Right renal cortex interstitium (tissue), 3 donors: ENCODE measurements at regions not wholly inside any gene's neighbourhood (a gene's known extent, or its start where the extent isn't known, plus 50 kb on each side); places are given as distances from the start of the nearest gene placed in this dataset.

Experiments
- DNase-seq, 3 donors: peaks; one replicate each; pipeline ENCODE4 v3.0.0-alpha.2; 2013; ENCODE audit warnings: low read depth in 3 of 3, low spot score in 2 of 3

GRCh38 chr21:28671549-28672195, 321.0 kb downstream of the LTN1 start:
- no peak for DNase-seq

GRCh38 chr21:28669971-28670653, 322.6 kb downstream of the LTN1 start:
- DNase-seq, result no peak

GRCh38 chr21:28669321-28669720, 323.4 kb downstream of the LTN1 start:
- DNase-seq, result no peak

GRCh38 chr21:28663754-28664153, 328.9 kb downstream of the LTN1 start:
- no peak for DNase-seq

- DNase-seq, result no peak
These were observed 329.5 kb downstream of the LTN1 start for GRCh38 chr21:28663111-28663693.

- DNase-seq, result no peak
These were observed 335.1 kb downstream of the LTN1 start for GRCh38 chr21:28657566-28657965.

GRCh38 chr21:28655471-28655870, 337.2 kb downstream of the LTN1 start:
- no peak for DNase-seq

GRCh38 chr21:28654406-28654805, 338.3 kb downstream of the LTN1 start:
- DNase-seq, result no peak

GRCh38 chr21:28644762-28645161, 347.9 kb downstream of the LTN1 start:
- no peak for DNase-seq

- no peak for DNase-seq
These were observed 349.8 kb downstream of the LTN1 start for GRCh38 chr21:28642891-28643290.

GRCh38 chr21:28641731-28642130, 350.9 kb downstream of the LTN1 start:
- no peak for DNase-seq

- DNase-seq, result no peak
These were observed 352.4 kb downstream of the LTN1 start for GRCh38 chr21:28640326-28640725.

GRCh38 chr21:28639737-28640136, 352.9 kb downstream of the LTN1 start:
- DNase-seq, result no peak

GRCh38 chr21:28636752-28637691, 355.7 kb downstream of the LTN1 start:
- DNase-seq, result no peak

- no peak for DNase-seq
These were observed 357.1 kb downstream of the LTN1 start for GRCh38 chr21:28635541-28635940.

- no peak for DNase-seq
These were observed 358.7 kb downstream of the LTN1 start for GRCh38 chr21:28633839-28634555.

GRCh38 chr21:28632755-28633408, 359.8 kb downstream of the LTN1 start:
- no peak for DNase-seq

- DNase-seq, result no peak
These were observed 365.0 kb downstream of the LTN1 start for GRCh38 chr21:28627691-28628090.

GRCh38 chr21:28627261-28627660, 365.4 kb downstream of the LTN1 start:
- DNase-seq, result no peak

GRCh38 chr21:28624626-28625025, 368.1 kb downstream of the LTN1 start:
- no peak for DNase-seq
